ENCODE measurements at regions not wholly inside any gene's neighbourhood (a gene's known extent, or its start where the extent isn't known, plus 50 kb on each side); places are given as distances from the start of the nearest gene placed in this dataset.

GRCh38 chr10:44020322-44021111, 364.4 kb downstream of the CXCL12 start:
- TF ChIP-seq TCF7L2 (IDR thresholded peaks at IDR 0.05; ENCODE audit: low read depth, low read length) (no peak), CTCF (IDR thresholded peaks at IDR 0.05) (no peak), SIN3A (IDR thresholded peaks at IDR 0.05; ENCODE audit: borderline replicate concordance, insufficient read depth, low read depth, low read length) (no peak)
- TF ChIP-seq, protein P1, sequence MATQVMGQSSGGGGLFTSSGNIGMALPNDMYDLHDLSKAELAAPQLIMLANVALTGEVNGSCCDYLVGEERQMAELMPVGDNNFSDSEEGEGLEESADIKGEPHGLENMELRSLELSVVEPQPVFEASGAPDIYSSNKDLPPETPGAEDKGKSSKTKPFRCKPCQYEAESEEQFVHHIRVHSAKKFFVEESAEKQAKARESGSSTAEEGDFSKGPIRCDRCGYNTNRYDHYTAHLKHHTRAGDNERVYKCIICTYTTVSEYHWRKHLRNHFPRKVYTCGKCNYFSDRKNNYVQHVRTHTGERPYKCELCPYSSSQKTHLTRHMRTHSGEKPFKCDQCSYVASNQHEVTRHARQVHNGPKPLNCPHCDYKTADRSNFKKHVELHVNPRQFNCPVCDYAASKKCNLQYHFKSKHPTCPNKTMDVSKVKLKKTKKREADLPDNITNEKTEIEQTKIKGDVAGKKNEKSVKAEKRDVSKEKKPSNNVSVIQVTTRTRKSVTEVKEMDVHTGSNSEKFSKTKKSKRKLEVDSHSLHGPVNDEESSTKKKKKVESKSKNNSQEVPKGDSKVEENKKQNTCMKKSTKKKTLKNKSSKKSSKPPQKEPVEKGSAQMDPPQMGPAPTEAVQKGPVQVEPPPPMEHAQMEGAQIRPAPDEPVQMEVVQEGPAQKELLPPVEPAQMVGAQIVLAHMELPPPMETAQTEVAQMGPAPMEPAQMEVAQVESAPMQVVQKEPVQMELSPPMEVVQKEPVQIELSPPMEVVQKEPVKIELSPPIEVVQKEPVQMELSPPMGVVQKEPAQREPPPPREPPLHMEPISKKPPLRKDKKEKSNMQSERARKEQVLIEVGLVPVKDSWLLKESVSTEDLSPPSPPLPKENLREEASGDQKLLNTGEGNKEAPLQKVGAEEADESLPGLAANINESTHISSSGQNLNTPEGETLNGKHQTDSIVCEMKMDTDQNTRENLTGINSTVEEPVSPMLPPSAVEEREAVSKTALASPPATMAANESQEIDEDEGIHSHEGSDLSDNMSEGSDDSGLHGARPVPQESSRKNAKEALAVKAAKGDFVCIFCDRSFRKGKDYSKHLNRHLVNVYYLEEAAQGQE (IDR thresholded peaks at IDR 0.05; ENCODE audit: insufficient read depth in 1 of 2, low read depth in 2 of 2, low read length in 1 of 2) = no peak
